ENCODE measurements at regions not wholly inside any gene's neighbourhood (a gene's known extent, or its start where the extent isn't known, plus 50 kb on each side); places are given as distances from the start of the nearest gene placed in this dataset.

DNA sequence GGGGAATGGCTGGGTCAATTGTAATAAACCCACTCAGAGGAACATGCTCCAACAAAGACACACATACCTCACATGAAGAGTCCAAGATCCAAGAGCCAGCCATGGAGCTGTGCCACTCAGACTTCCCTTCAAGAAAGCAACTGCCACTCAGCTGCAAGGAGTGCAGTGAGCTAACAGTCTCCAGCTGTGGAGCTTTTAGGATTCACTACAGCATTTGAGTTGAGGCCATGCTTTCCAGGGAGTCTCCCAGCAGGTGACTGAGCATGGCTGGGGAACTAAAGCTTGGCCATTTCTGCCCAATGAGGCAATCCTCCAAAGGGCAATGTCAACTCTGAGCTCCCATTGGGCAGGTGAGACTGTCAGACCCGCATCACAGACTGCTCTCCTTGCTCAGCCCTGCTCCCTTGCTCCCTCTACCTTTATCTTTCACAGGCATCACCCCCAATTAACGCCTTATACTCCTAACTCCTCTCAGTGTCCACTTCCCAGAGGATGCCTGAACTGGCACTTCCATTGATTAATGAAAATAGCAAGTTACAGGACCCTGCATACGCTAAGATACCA lies 165.3 kb upstream of the CTNNB1 start:
- TF ChIP-seq, protein P1, sequence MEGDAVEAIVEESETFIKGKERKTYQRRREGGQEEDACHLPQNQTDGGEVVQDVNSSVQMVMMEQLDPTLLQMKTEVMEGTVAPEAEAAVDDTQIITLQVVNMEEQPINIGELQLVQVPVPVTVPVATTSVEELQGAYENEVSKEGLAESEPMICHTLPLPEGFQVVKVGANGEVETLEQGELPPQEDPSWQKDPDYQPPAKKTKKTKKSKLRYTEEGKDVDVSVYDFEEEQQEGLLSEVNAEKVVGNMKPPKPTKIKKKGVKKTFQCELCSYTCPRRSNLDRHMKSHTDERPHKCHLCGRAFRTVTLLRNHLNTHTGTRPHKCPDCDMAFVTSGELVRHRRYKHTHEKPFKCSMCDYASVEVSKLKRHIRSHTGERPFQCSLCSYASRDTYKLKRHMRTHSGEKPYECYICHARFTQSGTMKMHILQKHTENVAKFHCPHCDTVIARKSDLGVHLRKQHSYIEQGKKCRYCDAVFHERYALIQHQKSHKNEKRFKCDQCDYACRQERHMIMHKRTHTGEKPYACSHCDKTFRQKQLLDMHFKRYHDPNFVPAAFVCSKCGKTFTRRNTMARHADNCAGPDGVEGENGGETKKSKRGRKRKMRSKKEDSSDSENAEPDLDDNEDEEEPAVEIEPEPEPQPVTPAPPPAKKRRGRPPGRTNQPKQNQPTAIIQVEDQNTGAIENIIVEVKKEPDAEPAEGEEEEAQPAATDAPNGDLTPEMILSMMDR (IDR thresholded peaks at IDR 0.05), result no peak
- no peak for TF ChIP-seq POLR2A (IDR thresholded peaks at IDR 0.05)
